ENCODE measurements at regions not wholly inside any gene's neighbourhood (a gene's known extent, or its start where the extent isn't known, plus 50 kb on each side); places are given as distances from the start of the nearest gene placed in this dataset.
"Not testable (repeated sequence)": the region's sequence is repeated elsewhere in the genome, so short reads cannot be mapped to it uniquely, and the experiment has no call there.

- no peak for TF ChIP-seq CTCF (IDR thresholded peaks at IDR 0.05; ENCODE audit: borderline replicate concordance, control extremely low read depth, extremely low read depth, insufficient read depth, missing control alignments)
- in situ Hi-C loops (cut with MboI; ENCODE audit: low sequenced_read_pairs, unreplicated experiment) = no loop called here
- DNase-seq (ENCODE audit: low spot score) = no peak
Measured at GRCh38 chr12:86590296-86590695, 334.1 kb upstream of the MGAT4C start.

- in situ Hi-C loops (cut with MboI; ENCODE audit: low sequenced_read_pairs, unreplicated experiment) = no loop called here
- DNase-seq (ENCODE audit: low spot score) = no peak
- no peak for TF ChIP-seq CTCF (IDR thresholded peaks at IDR 0.05; ENCODE audit: borderline replicate concordance, control extremely low read depth, extremely low read depth, insufficient read depth, missing control alignments)
Measured at GRCh38 chr12:86574143-86574542, 318.0 kb upstream of the MGAT4C start.

GRCh38 chr12:86572455-86572854 lies 316.3 kb upstream of the MGAT4C start:
- no peak for DNase-seq (ENCODE audit: low spot score)
- in situ Hi-C loops (cut with MboI; ENCODE audit: low sequenced_read_pairs, unreplicated experiment) = no loop called here
- TF ChIP-seq CTCF (IDR thresholded peaks at IDR 0.05; ENCODE audit: borderline replicate concordance, control extremely low read depth, extremely low read depth, insufficient read depth, missing control alignments) = no peak

- in situ Hi-C loops (cut with MboI; ENCODE audit: low sequenced_read_pairs, unreplicated experiment) = no loop called here
- no peak for TF ChIP-seq CTCF (IDR thresholded peaks at IDR 0.05; ENCODE audit: borderline replicate concordance, control extremely low read depth, extremely low read depth, insufficient read depth, missing control alignments)
- DNase-seq (ENCODE audit: low spot score) = no peak
Measured at GRCh38 chr12:86565038-86565437, 308.8 kb upstream of the MGAT4C start.

- DNase-seq (ENCODE audit: low spot score); in situ Hi-C loops (cut with MboI; ENCODE audit: low sequenced_read_pairs, unreplicated experiment): not testable (repeated sequence)
Measured at GRCh38 chr12:86555491-86555890, 299.3 kb upstream of the MGAT4C start.

GRCh38 chr12:86551146-86551571 lies 295.0 kb upstream of the MGAT4C start:
- in situ Hi-C loops (cut with MboI; ENCODE audit: low sequenced_read_pairs, unreplicated experiment) = no loop called here
- no peak for TF ChIP-seq CTCF (IDR thresholded peaks at IDR 0.05; ENCODE audit: borderline replicate concordance, control extremely low read depth, extremely low read depth, insufficient read depth, missing control alignments)
- no peak for DNase-seq (ENCODE audit: low spot score)

GRCh38 chr12:86550218-86551145 lies 294.3 kb upstream of the MGAT4C start:
- no peak for DNase-seq (ENCODE audit: low spot score)
- no peak for TF ChIP-seq CTCF (IDR thresholded peaks at IDR 0.05; ENCODE audit: borderline replicate concordance, control extremely low read depth, extremely low read depth, insufficient read depth, missing control alignments)
- in situ Hi-C loops (cut with MboI; ENCODE audit: low sequenced_read_pairs, unreplicated experiment) = no loop called here

Data from GM13976 (cell line).